ENCODE measurements at regions not wholly inside any gene's neighbourhood (a gene's known extent, or its start where the extent isn't known, plus 50 kb on each side); places are given as distances from the start of the nearest gene placed in this dataset.

- DNase-seq, result no peak
These were observed 61.3 kb upstream of the RNF38 start for GRCh38 chr9:36461323-36461722.

GRCh38 chr9:36458430-36458915, 58.4 kb upstream of the RNF38 start:
- DNase-seq, result peak; percentile 94

GRCh38 chr9:36457836-36458429, 57.9 kb upstream of the RNF38 start:
- DNase-seq, result no peak

- no peak for DNase-seq
These were observed 56.5 kb upstream of the RNF38 start for GRCh38 chr9:36456480-36457065.

- DNase-seq, result no peak
These were observed 51.9 kb upstream of the RNF38 start for GRCh38 chr9:36451949-36452348.

- DNase-seq, result peak; percentile 42
These were observed 50.2 kb upstream of the RNF38 start for GRCh38 chr9:36450110-36450732.

Measured in activated CD4-positive, alpha-beta T cell treated with anti-CD3 and anti-CD28 coated beads, Interleukin-2, Interleukin-6, amounts not matched to agents 100 ng/mL and 50 ng/mL, durations not matched to agents 16 hours and 8 hours (primary cell).